PFSK-1 (cell line): ENCODE measurements at regions not wholly inside any gene's neighbourhood (a gene's known extent, or its start where the extent isn't known, plus 50 kb on each side); places are given as distances from the start of the nearest gene placed in this dataset.

ENCODE experiments used
- POLR2AphosphoS5 ChIP-seq: IDR thresholded peaks from 2 replicates; pipeline ENCODE4 v1.6.1; 2012; ENCODE audit warnings: low read depth, mild to moderate bottlenecking, control low read depth, low read length, moderate library complexity
- REST ChIP-seq, 2 experiments: IDR thresholded peaks; 2 replicates each; pipeline versions ENCODE4 v1.6.1 to v1.8.0; 2011 to 2012; ENCODE audit warnings: low read depth in 2 of 2, low read length in 2 of 2, control low read depth in 1 of 2, inconsistent platforms in 1 of 2, mild to moderate bottlenecking in 1 of 2, moderate library complexity in 1 of 2; ENCODE audit not compliant: insufficient read depth in 1 of 2
- SIN3A ChIP-seq: IDR thresholded peaks from 2 replicates; pipeline ENCODE4 v1.6.1; 2012; ENCODE audit warnings: mild to moderate bottlenecking, low read length, moderate library complexity, borderline replicate concordance; ENCODE audit not compliant: insufficient read depth
- TAF1 ChIP-seq: IDR thresholded peaks from 2 replicates; pipeline ENCODE4 v1.6.1; 2012; ENCODE audit warnings: low read length, control low read depth, borderline replicate concordance; ENCODE audit not compliant: insufficient read depth

- no peak for TF ChIP-seq TAF1
- TF ChIP-seq POLR2AphosphoS5: no peak
- no peak for TF ChIP-seq REST (IDR thresholded peaks at IDR 0.05; ENCODE audit: insufficient read depth in 1 of 2, low read depth in 2 of 2, low read length in 2 of 2)
- no peak for TF ChIP-seq SIN3A
Measured at GRCh38 chr2:226234187-226234586, 565.4 kb downstream of the IRS1 start.
